NCI-H2107 (cell line): ENCODE measurements at regions not wholly inside any gene's neighbourhood (a gene's known extent, or its start where the extent isn't known, plus 50 kb on each side); places are given as distances from the start of the nearest gene placed in this dataset.
A peak's percentile ranks its signal among the peaks of the same experiment; 100 is the strongest.
"Not testable (repeated sequence)": the region's sequence is repeated elsewhere in the genome, so short reads cannot be mapped to it uniquely, and the experiment has no call there.

ENCODE experiments used
- DNase-seq: peaks from one replicate; lab custom pipeline; 2025; lab: John Stamatoyannopoulos, UW

DNA sequence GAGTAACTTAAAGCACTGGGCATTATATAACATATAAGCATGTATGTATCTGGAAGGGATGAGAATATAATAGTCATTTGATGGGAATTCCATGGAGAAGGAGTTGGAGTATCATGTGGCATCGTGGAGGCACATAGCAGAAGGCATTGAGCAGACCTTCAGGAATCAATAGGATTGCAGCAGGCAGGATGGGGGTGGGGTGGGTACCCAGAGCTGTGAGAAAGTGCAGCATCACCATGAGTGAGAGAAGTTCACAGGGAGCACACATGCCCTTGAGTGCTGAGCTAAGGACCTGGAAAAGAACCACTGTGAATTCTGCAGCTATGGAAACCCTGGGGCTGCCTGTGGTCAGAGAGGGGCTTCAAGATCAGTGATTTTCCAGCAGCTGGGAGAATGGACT is 57.3 kb downstream of the MED10 start:
- DNase-seq = no peak

DNA sequence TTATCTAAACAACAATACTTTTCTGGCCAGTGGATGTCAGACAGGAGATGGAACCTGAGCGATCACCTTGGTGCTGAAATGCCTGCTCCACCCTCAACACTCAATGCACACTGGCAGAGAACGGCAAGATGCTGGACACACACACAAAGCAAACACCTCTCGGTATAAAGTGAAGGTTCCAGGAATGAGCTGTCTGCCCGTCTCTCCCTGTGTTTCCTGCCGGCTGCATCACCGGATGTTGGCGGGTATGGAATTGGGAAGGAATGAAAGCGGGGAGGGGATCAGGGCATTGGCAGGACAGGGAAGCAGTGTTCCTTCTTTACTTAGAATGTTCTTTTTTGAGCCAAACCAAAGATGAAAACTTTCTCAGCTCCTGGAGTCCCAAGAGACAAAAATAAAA is 59.2 kb downstream of the MED10 start:
- DNase-seq = no peak

DNA sequence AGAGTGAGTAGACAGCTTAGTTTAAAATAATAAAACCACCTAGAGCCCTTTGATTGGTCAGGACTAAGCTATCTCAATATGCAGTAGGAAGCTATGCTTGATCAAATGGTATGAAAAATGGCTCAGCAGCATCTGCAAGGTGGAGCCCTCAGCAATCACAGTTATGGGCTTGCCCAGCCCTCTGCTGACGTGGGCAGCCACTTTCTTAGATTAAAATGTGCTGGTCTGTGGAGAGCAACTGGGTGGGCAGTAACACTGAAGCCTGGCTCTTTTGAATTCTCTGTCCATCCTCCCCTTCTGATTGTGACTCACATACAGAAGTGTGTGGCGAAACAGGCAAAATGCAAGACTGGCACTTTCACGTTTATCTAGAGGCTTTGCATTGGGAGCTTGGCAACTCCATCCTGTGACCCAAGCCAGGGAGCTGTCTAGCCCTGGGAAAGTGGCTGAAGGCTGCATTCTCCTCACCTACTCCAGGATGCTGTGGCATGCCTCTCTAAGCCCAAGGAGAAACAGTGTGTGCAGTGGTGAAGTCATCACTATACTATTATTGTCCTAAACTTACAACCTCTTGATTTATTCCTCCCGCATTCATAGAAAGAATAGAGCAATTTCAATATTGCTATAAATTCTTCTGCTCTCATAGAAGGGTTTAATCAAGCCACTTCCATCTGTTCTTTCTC is 61.1 kb downstream of the MED10 start:
- no peak for DNase-seq

- no peak for DNase-seq
Measured at GRCh38 chr5:6315580-6315979, 62.8 kb downstream of the MED10 start.

DNA sequence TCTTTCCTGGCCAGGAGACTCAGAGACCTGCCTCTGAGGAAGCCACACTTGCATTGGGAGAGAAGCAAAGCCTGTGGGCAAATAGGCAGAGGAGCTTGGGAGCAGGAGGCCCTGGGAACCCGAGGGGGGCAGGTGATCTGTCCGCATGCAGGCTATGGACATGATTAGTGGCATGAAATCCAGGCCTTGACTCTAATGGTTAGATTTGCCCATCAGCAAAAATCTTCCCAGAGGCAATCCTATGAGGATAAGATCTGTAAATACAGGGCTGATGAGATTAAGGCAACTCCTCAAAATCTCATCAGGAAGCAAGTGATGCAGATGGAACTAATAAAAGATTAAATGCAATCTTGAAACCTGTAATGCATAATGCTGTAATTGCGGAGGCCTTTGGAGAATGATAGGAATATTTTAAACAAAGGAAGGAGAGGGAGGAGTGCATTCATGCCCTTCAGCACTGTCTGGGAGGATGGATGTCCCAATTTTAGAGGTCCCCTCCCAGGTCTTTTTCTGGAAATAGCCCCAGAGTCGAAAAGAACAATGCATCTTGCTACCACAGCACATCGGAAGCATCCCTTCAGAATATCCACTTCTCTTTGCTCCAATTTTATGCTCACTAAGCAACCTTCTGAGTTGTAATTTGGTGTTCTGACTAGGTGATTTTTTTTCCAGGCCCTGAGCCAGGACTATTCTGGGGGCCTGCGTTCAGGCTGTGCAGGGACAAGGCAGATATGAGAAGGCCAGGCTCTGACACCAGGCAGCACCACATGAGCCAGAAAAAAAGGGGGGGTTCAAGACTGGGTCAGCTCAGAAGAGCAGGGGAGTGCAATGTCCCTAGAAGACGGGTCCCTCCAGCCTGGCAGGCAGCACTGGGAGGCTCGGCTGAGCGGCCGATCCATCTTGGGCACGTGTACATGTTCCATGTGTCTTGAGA is 66.5 kb downstream of the MED10 start:
- no peak for DNase-seq

- DNase-seq = no peak
Measured at GRCh38 chr5:6309949-6310348, 68.4 kb downstream of the MED10 start.

GRCh38 chr5:6308683-6309082 is 69.7 kb downstream of the MED10 start:
- no peak for DNase-seq

DNA sequence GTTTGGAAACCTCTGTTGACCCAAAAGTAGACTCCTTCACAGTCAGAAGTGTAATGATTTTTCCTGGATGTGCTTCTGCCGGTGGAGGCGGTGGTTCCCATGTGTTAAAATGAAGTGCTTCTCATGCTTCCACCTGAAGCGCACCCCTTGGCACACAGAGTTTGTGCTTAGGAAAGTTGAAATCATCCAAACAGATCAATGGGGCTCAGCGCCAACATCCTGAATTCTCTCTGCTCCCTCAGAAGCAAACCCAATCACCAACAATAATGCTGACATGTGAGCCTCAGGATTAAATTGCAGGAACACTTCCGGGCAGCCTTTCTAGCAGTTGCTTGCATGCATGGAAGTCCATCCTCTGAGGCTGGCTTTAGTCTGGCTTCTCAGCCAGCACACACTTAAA is 71.0 kb downstream of the MED10 start:
- DNase-seq = peak; percentile 79

GRCh38 chr5:6305853-6306252 is 72.5 kb downstream of the MED10 start:
- DNase-seq = no peak

DNA sequence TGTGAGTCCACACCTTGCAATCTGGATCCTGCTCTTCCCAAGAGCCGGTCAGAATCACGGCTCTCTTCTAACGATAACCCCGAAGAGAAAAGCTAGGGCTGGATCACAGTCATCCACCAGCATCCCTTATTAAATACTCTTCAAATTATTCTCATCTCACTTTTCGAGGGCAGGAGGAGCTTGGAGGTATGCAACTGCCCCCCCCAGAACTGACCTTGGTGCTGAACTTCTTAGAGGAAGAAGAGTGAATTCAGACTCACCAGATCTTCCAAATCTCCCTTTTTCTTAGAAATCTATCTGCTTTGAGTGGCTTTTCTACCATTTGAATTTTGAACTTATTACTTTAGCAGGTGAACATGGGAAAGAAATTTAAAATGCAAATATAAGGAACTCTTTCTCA is 75.7 kb downstream of the MED10 start:
- DNase-seq = no peak

GRCh38 chr5:6302075-6302474 is 76.3 kb downstream of the MED10 start:
- no peak for DNase-seq

DNA sequence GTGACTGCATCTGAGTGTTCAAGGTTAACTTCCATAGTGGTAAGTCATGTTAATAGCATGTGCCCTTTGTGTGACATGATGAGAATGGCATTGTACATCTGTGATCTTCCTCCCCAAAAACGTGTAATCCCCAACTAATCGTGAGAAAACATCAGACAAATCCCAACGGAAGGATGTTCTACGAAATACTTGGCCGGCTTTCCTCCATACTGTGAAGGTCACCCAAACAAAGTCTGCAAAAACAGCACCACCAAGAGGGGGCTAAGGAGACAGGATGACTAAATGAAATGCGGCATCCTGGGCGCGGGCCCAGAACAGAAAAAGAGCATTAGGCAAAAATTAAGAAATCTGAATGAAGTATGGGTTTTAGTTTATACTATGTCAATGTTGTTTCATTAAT is 81.8 kb downstream of the MED10 start:
- no peak for DNase-seq

GRCh38 chr5:6291961-6292360 is 86.4 kb downstream of the MED10 start:
- no peak for DNase-seq

GRCh38 chr5:6289239-6289638 is 89.1 kb downstream of the MED10 start:
- DNase-seq = no peak

GRCh38 chr5:6287176-6287575 is 91.2 kb downstream of the MED10 start:
- no peak for DNase-seq

DNA sequence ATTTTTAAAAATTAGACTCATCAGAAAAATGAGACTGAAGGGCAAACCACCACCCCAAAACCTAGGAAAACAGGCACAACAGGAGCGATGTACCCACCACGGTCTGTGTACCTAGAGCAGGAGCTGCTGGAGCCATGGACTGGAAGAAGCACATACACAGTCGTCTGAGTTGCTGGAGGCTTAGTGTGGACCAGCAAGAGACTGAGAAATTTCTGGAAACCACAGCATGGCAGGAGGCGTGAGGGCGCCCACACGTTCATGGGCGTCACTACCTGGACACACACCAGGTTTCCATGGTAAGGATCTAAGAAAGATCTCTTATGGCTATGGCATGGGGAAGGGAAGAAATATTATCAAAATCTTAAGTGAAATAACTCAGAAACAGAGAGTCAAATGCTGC is 91.9 kb downstream of the MED10 start:
- no peak for DNase-seq

DNA sequence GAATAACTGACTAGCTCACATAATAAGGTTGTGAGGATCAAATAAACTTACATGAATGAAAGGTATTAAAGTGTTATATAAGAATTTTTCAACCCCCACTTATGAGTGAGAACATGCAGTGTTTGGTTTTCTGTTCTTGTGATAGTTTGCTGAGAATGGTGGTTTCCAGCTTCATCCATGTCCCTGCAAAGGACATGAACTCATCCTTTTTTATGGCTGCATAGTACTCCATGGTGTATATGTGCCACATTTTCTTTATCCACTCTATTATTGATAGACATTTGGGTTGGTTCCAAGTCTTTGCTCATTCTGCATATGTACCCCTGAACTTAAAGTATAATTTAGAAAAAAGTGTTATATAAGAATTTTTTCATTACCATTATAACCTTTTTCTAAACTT is 93.9 kb downstream of the MED10 start:
- DNase-seq = not testable (repeated sequence)

DNA sequence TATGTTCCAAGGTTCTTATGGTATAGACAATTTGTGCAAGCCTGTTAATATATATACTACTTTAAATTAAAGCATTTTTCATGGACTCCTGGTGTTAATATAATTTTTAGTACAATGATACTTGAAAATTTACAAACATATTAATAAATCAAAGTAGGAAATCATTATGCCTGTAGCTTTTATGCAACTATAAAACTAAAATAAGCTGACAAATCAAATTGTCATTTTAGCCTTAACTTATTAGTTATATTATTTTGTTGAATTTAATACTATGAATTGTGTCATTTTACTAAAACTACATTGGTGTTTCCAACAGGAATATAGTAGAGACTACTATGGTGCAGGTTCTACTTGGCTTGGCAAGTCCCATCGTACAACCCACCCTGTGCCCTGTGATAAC is 96.0 kb downstream of the MED10 start:
- no peak for DNase-seq

- DNase-seq = no peak
Measured at GRCh38 chr5:6281818-6282217, 96.5 kb downstream of the MED10 start.

DNA sequence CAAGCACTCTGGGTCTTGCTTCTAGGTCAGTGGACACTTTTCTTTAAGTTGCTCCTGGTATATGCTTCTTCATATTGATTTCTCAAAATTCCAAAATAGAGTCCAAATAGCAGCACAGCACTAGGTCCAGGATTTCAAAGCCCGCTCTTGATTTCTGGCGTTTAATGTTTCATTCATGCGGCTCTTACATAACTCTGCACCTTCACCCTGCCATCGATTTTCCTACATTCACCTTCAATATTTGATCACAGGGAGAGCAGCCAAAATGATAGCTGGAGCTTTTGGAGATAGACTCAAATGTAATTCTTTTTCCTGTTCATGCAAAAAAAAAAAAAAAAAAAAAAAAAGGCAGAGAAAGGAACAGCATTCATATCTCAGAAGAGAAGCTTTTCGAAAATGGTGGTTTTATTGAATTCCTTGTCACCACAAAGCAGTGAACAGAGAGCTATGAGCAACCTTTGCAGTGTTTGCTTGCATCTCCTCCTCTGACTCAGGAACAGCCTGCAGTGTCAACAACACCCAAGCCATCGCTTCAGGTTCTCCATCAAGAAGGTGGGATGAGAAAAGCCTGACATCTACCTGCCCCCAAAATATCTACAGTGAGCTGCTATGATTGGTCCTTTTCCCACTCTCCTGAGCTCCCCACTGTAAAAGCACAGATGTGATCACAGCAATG is 97.8 kb downstream of the MED10 start:
- no peak for DNase-seq

DNA sequence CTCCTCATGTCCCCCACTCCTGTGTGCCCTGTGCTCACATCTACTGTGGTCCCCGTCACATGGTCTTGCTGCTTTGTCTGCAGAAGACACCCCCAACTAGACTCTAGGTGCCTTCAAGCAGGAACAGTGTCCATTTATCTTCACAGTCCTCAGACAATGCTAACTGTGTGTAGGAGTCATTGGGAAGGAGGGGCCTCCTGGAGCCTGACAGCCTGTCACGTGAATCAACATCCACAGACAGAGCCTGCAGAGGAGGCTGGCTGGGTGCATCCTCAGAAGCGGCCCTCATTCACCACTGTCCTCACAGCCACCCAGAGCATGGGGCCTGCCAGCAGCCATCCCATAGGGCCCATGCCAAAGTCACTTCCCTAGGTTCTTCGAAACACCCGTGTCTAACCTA is 98.7 kb downstream of the MED10 start:
- DNase-seq = no peak

GRCh38 chr5:6274846-6275543 is 103.4 kb downstream of the MED10 start:
- DNase-seq = no peak
